ENCODE measurements at regions not wholly inside any gene's neighbourhood (a gene's known extent, or its start where the extent isn't known, plus 50 kb on each side); places are given as distances from the start of the nearest gene placed in this dataset.

GRCh38 chr2:143890798-143891197 is 629.1 kb downstream of the ZEB2 start:
- TF ChIP-seq TAF1 (IDR thresholded peaks at IDR 0.05; ENCODE audit: borderline replicate concordance, low read depth, low read length) (no peak), POLR2AphosphoS5 (IDR thresholded peaks at IDR 0.05; ENCODE audit: low read depth, low read length) (no peak), POLR2A (IDR thresholded peaks at IDR 0.05; ENCODE audit: low read depth, low read length) (no peak)
- DNase-seq (ENCODE audit: insufficient read length) (no peak), FAIRE-seq (no peak)

GRCh38 chr2:143889216-143889615 is 630.7 kb downstream of the ZEB2 start:
- DNase-seq (ENCODE audit: insufficient read length) (no peak), FAIRE-seq (no peak)
- TF ChIP-seq POLR2A (IDR thresholded peaks at IDR 0.05; ENCODE audit: low read depth, low read length) (no peak), TAF1 (IDR thresholded peaks at IDR 0.05; ENCODE audit: borderline replicate concordance, low read depth, low read length) (no peak), POLR2AphosphoS5 (IDR thresholded peaks at IDR 0.05; ENCODE audit: low read depth, low read length) (no peak)

GRCh38 chr2:143885461-143885860 is 634.5 kb downstream of the ZEB2 start:
- DNase-seq (ENCODE audit: insufficient read length) = no peak
- FAIRE-seq = no peak
- no peak for TF ChIP-seq POLR2AphosphoS5 (IDR thresholded peaks at IDR 0.05; ENCODE audit: low read depth, low read length)
- TF ChIP-seq POLR2A (IDR thresholded peaks at IDR 0.05; ENCODE audit: low read depth, low read length) = no peak
- no peak for TF ChIP-seq TAF1 (IDR thresholded peaks at IDR 0.05; ENCODE audit: borderline replicate concordance, low read depth, low read length)

- no peak for TF ChIP-seq TAF1 (IDR thresholded peaks at IDR 0.05; ENCODE audit: borderline replicate concordance, low read depth, low read length)
- TF ChIP-seq POLR2AphosphoS5 (IDR thresholded peaks at IDR 0.05; ENCODE audit: low read depth, low read length) = no peak
- no peak for TF ChIP-seq POLR2A (IDR thresholded peaks at IDR 0.05; ENCODE audit: low read depth, low read length)
- DNase-seq (ENCODE audit: insufficient read length) (no peak), FAIRE-seq (no peak)
Observed at GRCh38 chr2:143881246-143881645, 638.7 kb downstream of the ZEB2 start.

GRCh38 chr2:143877876-143878530 is 641.9 kb downstream of the ZEB2 start:
- TF ChIP-seq TAF1 (IDR thresholded peaks at IDR 0.05; ENCODE audit: borderline replicate concordance, low read depth, low read length) (no peak), POLR2A (IDR thresholded peaks at IDR 0.05; ENCODE audit: low read depth, low read length) (no peak), POLR2AphosphoS5 (IDR thresholded peaks at IDR 0.05; ENCODE audit: low read depth, low read length) (no peak)
- no peak for FAIRE-seq

GRCh38 chr2:143877056-143877455 is 642.9 kb downstream of the ZEB2 start:
- no peak for FAIRE-seq
- DNase-seq (ENCODE audit: insufficient read length) = no peak

More at GRCh38 chr2:143877876-143878530, 641.9 kb downstream of the ZEB2 start:
- no peak for DNase-seq (ENCODE audit: insufficient read length)

GRCh38 chr2:143875295-143876233 is 644.4 kb downstream of the ZEB2 start:
- TF ChIP-seq POLR2A (IDR thresholded peaks at IDR 0.05; ENCODE audit: low read depth, low read length) = no peak
- TF ChIP-seq TAF1 (IDR thresholded peaks at IDR 0.05; ENCODE audit: borderline replicate concordance, low read depth, low read length) = no peak
- TF ChIP-seq POLR2AphosphoS5 (IDR thresholded peaks at IDR 0.05; ENCODE audit: low read depth, low read length) = no peak
- FAIRE-seq (no peak), DNase-seq (ENCODE audit: insufficient read length) (no peak)

More at GRCh38 chr2:143877056-143877455, 642.9 kb downstream of the ZEB2 start:
- TF ChIP-seq POLR2A (IDR thresholded peaks at IDR 0.05; ENCODE audit: low read depth, low read length) (no peak), POLR2AphosphoS5 (IDR thresholded peaks at IDR 0.05; ENCODE audit: low read depth, low read length) (no peak), TAF1 (IDR thresholded peaks at IDR 0.05; ENCODE audit: borderline replicate concordance, low read depth, low read length) (no peak)

- no peak for FAIRE-seq
- DNase-seq (ENCODE audit: insufficient read length) = no peak
- TF ChIP-seq TAF1 (IDR thresholded peaks at IDR 0.05; ENCODE audit: borderline replicate concordance, low read depth, low read length) = no peak
- TF ChIP-seq POLR2A (IDR thresholded peaks at IDR 0.05; ENCODE audit: low read depth, low read length) = no peak
- no peak for TF ChIP-seq POLR2AphosphoS5 (IDR thresholded peaks at IDR 0.05; ENCODE audit: low read depth, low read length)
Observed at GRCh38 chr2:143873886-143874285, 646.0 kb downstream of the ZEB2 start.

- no peak for FAIRE-seq
Observed at GRCh38 chr2:143870696-143871095, 649.2 kb downstream of the ZEB2 start.

GRCh38 chr2:143856978-143857377 is 662.9 kb downstream of the ZEB2 start:
- FAIRE-seq = no peak
- TF ChIP-seq TAF1 (IDR thresholded peaks at IDR 0.05; ENCODE audit: borderline replicate concordance, low read depth, low read length) (no peak), POLR2A (IDR thresholded peaks at IDR 0.05; ENCODE audit: low read depth, low read length) (no peak), POLR2AphosphoS5 (IDR thresholded peaks at IDR 0.05; ENCODE audit: low read depth, low read length) (no peak)
- DNase-seq (ENCODE audit: insufficient read length) = no peak

More at GRCh38 chr2:143870696-143871095, 649.2 kb downstream of the ZEB2 start:
- TF ChIP-seq TAF1 (IDR thresholded peaks at IDR 0.05; ENCODE audit: borderline replicate concordance, low read depth, low read length) (no peak), POLR2A (IDR thresholded peaks at IDR 0.05; ENCODE audit: low read depth, low read length) (no peak), POLR2AphosphoS5 (IDR thresholded peaks at IDR 0.05; ENCODE audit: low read depth, low read length) (no peak)
- DNase-seq (ENCODE audit: insufficient read length) = no peak

GRCh38 chr2:143852759-143853158 is 667.2 kb downstream of the ZEB2 start:
- DNase-seq (ENCODE audit: insufficient read length) (no peak), FAIRE-seq (no peak)
- TF ChIP-seq TAF1 (IDR thresholded peaks at IDR 0.05; ENCODE audit: borderline replicate concordance, low read depth, low read length) (no peak), POLR2AphosphoS5 (IDR thresholded peaks at IDR 0.05; ENCODE audit: low read depth, low read length) (no peak), POLR2A (IDR thresholded peaks at IDR 0.05; ENCODE audit: low read depth, low read length) (no peak)
